GM12878 (cell line): ENCODE measurements at regions not wholly inside any gene's neighbourhood (a gene's known extent, or its start where the extent isn't known, plus 50 kb on each side); places are given as distances from the start of the nearest gene placed in this dataset.

Experiments used
- CTCF ChIP-seq, 3 experiments: IDR thresholded peaks in 2 of 3; conservative IDR thresholded peaks in 1 of 3; 2 replicates each; pipeline ENCODE4 v1.5.1; 2011; ENCODE audit warnings: low read depth in 3 of 3, low read length in 3 of 3, mild to moderate bottlenecking in 3 of 3, control low read depth in 2 of 3, moderate library complexity in 2 of 3, inconsistent platforms in 1 of 3, mixed read lengths in 1 of 3; ENCODE audit not compliant: control insufficient read depth in 2 of 3, insufficient read depth in 1 of 3; ENCODE audit errors: extremely low read depth in 1 of 3
- NFXL1 ChIP-seq: fragments of 450-650 bp; IDR thresholded peaks from 2 replicates; pipeline ENCODE4 v1.6.1; 2017; ENCODE audit warnings: antibody characterized with exemption, mild to moderate bottlenecking, borderline replicate concordance
- POLR2A ChIP-seq: IDR thresholded peaks from 2 replicates; pipeline ENCODE4 v1.6.1; 2011; ENCODE audit warnings: low read depth, mild to moderate bottlenecking, low read length
- SIN3A ChIP-seq: IDR thresholded peaks from 2 replicates; pipeline ENCODE4 v1.6.1; 2012; ENCODE audit warnings: low read depth, low read length, improper control_type of control experiment
- STAT3 ChIP-seq: IDR thresholded peaks from 2 replicates; pipeline ENCODE4 v1.6.1; 2011; ENCODE audit warnings: low read depth, low read length, improper control_type of control experiment
- TARDBP ChIP-seq: IDR thresholded peaks from 2 replicates; pipeline ENCODE4 v1.6.1; 2016; ENCODE audit warnings: borderline replicate concordance
- YY1 ChIP-seq: IDR thresholded peaks from 2 replicates; pipeline ENCODE4 v1.6.1; 2011; ENCODE audit warnings: low read depth, mild to moderate bottlenecking, low read length

DNA sequence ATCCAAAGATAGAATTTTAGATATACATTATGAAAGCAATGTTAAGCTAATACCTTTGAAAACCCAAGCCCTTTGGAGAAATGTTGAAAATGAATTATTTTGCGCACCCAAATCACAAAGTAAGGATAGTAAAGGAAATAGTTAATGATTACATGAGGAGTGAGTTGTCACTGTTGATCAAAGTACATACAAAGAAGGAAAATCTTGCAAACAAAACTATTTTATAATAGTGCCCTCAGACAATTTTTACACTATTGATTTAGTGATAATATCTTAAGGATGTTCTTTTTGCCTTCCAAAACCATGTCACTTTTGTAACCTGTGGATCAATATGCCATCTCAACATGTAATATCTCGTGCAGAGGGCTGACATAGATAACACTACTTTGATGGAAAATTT is 146.8 kb downstream of the DUSP6 start:
- TF ChIP-seq TARDBP (no peak), SIN3A (no peak), CTCF (IDR thresholded peaks at IDR 0.05 in 2 of 3, conservative IDR thresholded peaks at IDR 0.05 in 1 of 3; ENCODE audit: control insufficient read depth in 2 of 3, extremely low read depth in 1 of 3, insufficient read depth in 1 of 3, low read depth in 3 of 3, low read length in 3 of 3) (no peak), YY1 (no peak), NFXL1 (no peak), STAT3 (no peak), POLR2A (no peak)
